ENCODE measurements at regions not wholly inside any gene's neighbourhood (a gene's known extent, or its start where the extent isn't known, plus 50 kb on each side); places are given as distances from the start of the nearest gene placed in this dataset.

GRCh38 chr2:155095613-155096012, 397.1 kb downstream of the KCNJ3 start:
- H3K27me3 ChIP-seq (ENCODE audit: control insufficient read depth, insufficient read depth, low read length), result no peaks in the 10 kb centered on the region
- H3K4me3 ChIP-seq (ENCODE audit: low read depth, low read length), result no peak overlapping the region
- DNase-seq (ENCODE audit: low read depth) (no peak), FAIRE-seq (no peak)
- no peak for TF ChIP-seq CTCF (IDR thresholded peaks at IDR 0.05; ENCODE audit: insufficient read depth, low read length, severe bottlenecking)
- no peaks in the 10 kb centered on the region for H3K36me3 ChIP-seq (ENCODE audit: control insufficient read depth, insufficient read depth, low read length)

- FAIRE-seq (no peak), DNase-seq (ENCODE audit: low read depth) (no peak)
- no peak overlapping the region for H3K4me3 ChIP-seq (ENCODE audit: low read depth, low read length)
- H3K36me3 ChIP-seq (ENCODE audit: control insufficient read depth, insufficient read depth, low read length), result no peaks in the 10 kb centered on the region
- no peak for TF ChIP-seq CTCF (IDR thresholded peaks at IDR 0.05; ENCODE audit: insufficient read depth, low read length, severe bottlenecking)
- H3K27me3 ChIP-seq (ENCODE audit: control insufficient read depth, insufficient read depth, low read length), result no peaks in the 10 kb centered on the region
These were observed 381.9 kb downstream of the KCNJ3 start for GRCh38 chr2:155080373-155080772.

GRCh38 chr2:155070489-155070888, 372.0 kb downstream of the KCNJ3 start:
- TF ChIP-seq CTCF (IDR thresholded peaks at IDR 0.05; ENCODE audit: insufficient read depth, low read length, severe bottlenecking), result no peak
- FAIRE-seq, result no peak
- Histone ChIP-seq H3K4me3 (ENCODE audit: low read depth, low read length) (no peak overlapping the region), H3K36me3 (ENCODE audit: control insufficient read depth, insufficient read depth, low read length) (no peaks in the 10 kb centered on the region), H3K27me3 (ENCODE audit: control insufficient read depth, insufficient read depth, low read length) (no peaks in the 10 kb centered on the region)
- no peak for DNase-seq (ENCODE audit: low read depth)

GRCh38 chr2:155062922-155063258, 364.4 kb downstream of the KCNJ3 start:
- no peak for TF ChIP-seq CTCF (IDR thresholded peaks at IDR 0.05; ENCODE audit: insufficient read depth, low read length, severe bottlenecking)
- no peaks in the 10 kb centered on the region for H3K27me3 ChIP-seq (ENCODE audit: control insufficient read depth, insufficient read depth, low read length)
- DNase-seq (ENCODE audit: low read depth) (no peak), FAIRE-seq (no peak)
- no peak overlapping the region for H3K4me3 ChIP-seq (ENCODE audit: low read depth, low read length)
- no peaks in the 10 kb centered on the region for H3K36me3 ChIP-seq (ENCODE audit: control insufficient read depth, insufficient read depth, low read length)

GRCh38 chr2:155062250-155062921, 363.9 kb downstream of the KCNJ3 start:
- Histone ChIP-seq H3K4me3 (ENCODE audit: low read depth, low read length) (no peak overlapping the region), H3K36me3 (ENCODE audit: control insufficient read depth, insufficient read depth, low read length) (no peaks in the 10 kb centered on the region), H3K27me3 (ENCODE audit: control insufficient read depth, insufficient read depth, low read length) (no peaks in the 10 kb centered on the region)
- DNase-seq (ENCODE audit: low read depth) (no peak), FAIRE-seq (no peak)
- no peak for TF ChIP-seq CTCF (IDR thresholded peaks at IDR 0.05; ENCODE audit: insufficient read depth, low read length, severe bottlenecking)

- no peak for TF ChIP-seq CTCF (IDR thresholded peaks at IDR 0.05; ENCODE audit: insufficient read depth, low read length, severe bottlenecking)
- DNase-seq (ENCODE audit: low read depth) (no peak), FAIRE-seq (no peak)
- Histone ChIP-seq H3K27me3 (ENCODE audit: control insufficient read depth, insufficient read depth, low read length) (no peaks in the 10 kb centered on the region), H3K36me3 (ENCODE audit: control insufficient read depth, insufficient read depth, low read length) (no peaks in the 10 kb centered on the region), H3K4me3 (ENCODE audit: low read depth, low read length) (no peak overlapping the region)
These were observed 362.4 kb downstream of the KCNJ3 start for GRCh38 chr2:155060896-155061295.

Measured in bronchial epithelial cell (primary cell).